Right ventricle myocardium inferior (tissue), 1 donor: ENCODE measurements at regions not wholly inside any gene's neighbourhood (a gene's known extent, or its start where the extent isn't known, plus 50 kb on each side); places are given as distances from the start of the nearest gene placed in this dataset.
"Not testable (repeated sequence)": the region's sequence is repeated elsewhere in the genome, so short reads cannot be mapped to it uniquely, and the experiment has no call there.

Experiments used
- ATAC-seq: fragments of 200-7000 bp; cut with Tn5 transposase; one replicate; pipeline ENCODE4 v1.9.1; 2020; ENCODE audit warnings: mild to moderate bottlenecking, moderate library complexity
- DNase-seq: peaks from one replicate; pipeline ENCODE4 v3.0.0; 2021; ENCODE audit errors: missing footprints
- intact Hi-C: fragments of 100-400 bp; cut with DNase I; formaldehyde crosslinking; loops from one replicate; pipeline ENCODE4 v1.11.0; 2022
- donor health status: DM: no; HTN: yes; CAD: no; lungs with severe emphysema.

GRCh38 chr12:61521258-61521657, 738.9 kb upstream of the USP15 start:
- intact Hi-C loops: no loop called here
- DNase-seq (no peak), ATAC-seq (no peak)

- no peak for ATAC-seq
- no peak for DNase-seq
- intact Hi-C loops: no loop called here
Observed at GRCh38 chr12:61523276-61523992, 736.8 kb upstream of the USP15 start.

- ATAC-seq: no peak
- intact Hi-C loops: no loop called here
- no peak for DNase-seq
Observed at GRCh38 chr12:61524851-61525250, 735.4 kb upstream of the USP15 start.

GRCh38 chr12:61525331-61525730, 734.9 kb upstream of the USP15 start:
- ATAC-seq (no peak), DNase-seq (no peak)
- intact Hi-C loops: no loop called here

- DNase-seq (no peak), ATAC-seq (no peak)
- intact Hi-C loops: no loop called here
Observed at GRCh38 chr12:61530456-61530855, 729.7 kb upstream of the USP15 start.

GRCh38 chr12:61531195-61531594, 729.0 kb upstream of the USP15 start:
- ATAC-seq (no peak), DNase-seq (no peak)
- intact Hi-C loops: no loop called here

- intact Hi-C loops: no loop called here
- ATAC-seq: no peak
- DNase-seq: no peak
Observed at GRCh38 chr12:61536117-61536516, 724.1 kb upstream of the USP15 start.

- ATAC-seq: no peak
- no peak for DNase-seq
- intact Hi-C loops: no loop called here
Observed at GRCh38 chr12:61536525-61536924, 723.7 kb upstream of the USP15 start.

GRCh38 chr12:61538951-61539350, 721.3 kb upstream of the USP15 start:
- intact Hi-C loops: no loop called here
- DNase-seq (no peak), ATAC-seq (no peak)

- DNase-seq: no peak
- intact Hi-C loops: no loop called here
Observed at GRCh38 chr12:61542551-61542950, 717.7 kb upstream of the USP15 start.

GRCh38 chr12:61546296-61546695, 713.9 kb upstream of the USP15 start:
- no peak for ATAC-seq
- DNase-seq: no peak
- intact Hi-C loops: no loop called here

More at GRCh38 chr12:61542551-61542950, 717.7 kb upstream of the USP15 start:
- no peak for ATAC-seq

- ATAC-seq (no peak), DNase-seq (no peak)
- intact Hi-C loops: no loop called here
Observed at GRCh38 chr12:61553091-61553490, 707.1 kb upstream of the USP15 start.

GRCh38 chr12:61554268-61555008, 705.8 kb upstream of the USP15 start:
- no peak for ATAC-seq
- no peak for DNase-seq
- intact Hi-C loops: no loop called here

GRCh38 chr12:61563665-61564450, 696.3 kb upstream of the USP15 start:
- DNase-seq: no peak
- no peak for ATAC-seq
- intact Hi-C loops: no loop called here

GRCh38 chr12:61564466-61564865, 695.7 kb upstream of the USP15 start:
- intact Hi-C loops: no loop called here
- ATAC-seq: no peak
- DNase-seq: no peak

GRCh38 chr12:61566183-61566582, 694.0 kb upstream of the USP15 start:
- no peak for DNase-seq
- intact Hi-C loops: no loop called here
- ATAC-seq: no peak

GRCh38 chr12:61574339-61574738, 685.9 kb upstream of the USP15 start:
- intact Hi-C loops: no loop called here
- DNase-seq: no peak
- no peak for ATAC-seq

- intact Hi-C loops: no loop called here
- ATAC-seq (no peak), DNase-seq (no peak)
Observed at GRCh38 chr12:61584943-61585342, 675.3 kb upstream of the USP15 start.

- intact Hi-C loops, DNase-seq, ATAC-seq: not testable (repeated sequence)
Observed at GRCh38 chr12:61590864-61591263, 669.3 kb upstream of the USP15 start.

- intact Hi-C loops: no loop called here
- no peak for DNase-seq
- no peak for ATAC-seq
Observed at GRCh38 chr12:61610143-61610542, 650.1 kb upstream of the USP15 start.
